Left lung (tissue), 4 donors: ENCODE measurements at regions not wholly inside any gene's neighbourhood (a gene's known extent, or its start where the extent isn't known, plus 50 kb on each side); places are given as distances from the start of the nearest gene placed in this dataset.
A peak's percentile ranks its signal among the peaks of the same experiment; 100 is the strongest.

Experiments used
- ATAC-seq: fragments of 200-7000 bp; cut with Tn5 transposase; one replicate; pipeline ENCODE4 v1.9.1; 2020; ENCODE audit warnings: moderate library complexity
- DNase-seq, 4 donors: peaks; one replicate each; pipeline ENCODE4 v3.0.0-alpha.2; 2013 to 2020
- H3K27ac ChIP-seq, 2 donors: fragments of 200-600 bp; sonication (generic) in 1 of 2; one replicate each; pipeline versions ENCODE4 v1.5.0 to v1.8.0; 2020 to 2021
- H3K27me3 ChIP-seq, 2 donors: fragments of 200-600 bp; sonication (generic) in 1 of 2; one replicate each; pipeline versions ENCODE4 v1.5.0 to v1.8.0; 2020 to 2021
- H3K36me3 ChIP-seq, 2 donors: fragments of 200-600 bp; sonication (generic) in 1 of 2; one replicate each; pipeline versions ENCODE4 v1.5.0 to v1.8.0; 2020 to 2021
- H3K4me1 ChIP-seq, 2 donors: fragments of 200-600 bp; one replicate each; pipeline ENCODE4 v1.8.0; 2021
- H3K4me3 ChIP-seq, 2 donors: fragments of 200-600 bp; sonication (generic) in 1 of 2; one replicate each; pipeline versions ENCODE4 v1.5.0 to v1.8.0; 2020 to 2021; ENCODE audit warnings: mild to moderate bottlenecking in 1 of 2
- H3K9me3 ChIP-seq, 2 donors: fragments of 200-600 bp; sonication (generic) in 1 of 2; one replicate each; pipeline versions ENCODE4 v1.5.0 to v1.8.0; 2020 to 2021
- CTCF ChIP-seq, 2 donors: fragments of 200-600 bp; sonication (generic) in 1 of 2; IDR thresholded peaks; one replicate each; pipeline versions ENCODE4 v1.5.0 to v1.8.0; 2021; ENCODE audit warnings: antibody characterized with exemption in 2 of 2
- intact Hi-C, 2 donors: fragments of 100-400 bp; cut with DNase I; formaldehyde crosslinking; loops; one replicate each; pipeline versions ENCODE4 v1.11.2 to v1.14.2; 2022
- donor health status: DM: no; HTN: yes; CAD: no.
- donor health status: DM: no; HTN: no; CAD: no.

- ATAC-seq = no peak
Measured at GRCh38 chr5:173412566-173412965, 84.4 kb upstream of the STC2 start.

GRCh38 chr5:173411791-173412555 is 83.8 kb upstream of the STC2 start:
- Histone ChIP-seq H3K4me3 (no peak overlapping the region), H3K9me3 (no peaks in the 10 kb centered on the region), H3K27me3 (peaks cover 0 to 4% of the 10 kb centered on the region in 2 donors), H3K27ac (no peak overlapping the region), H3K4me1 (no peaks in the 10 kb centered on the region), H3K36me3 (no peaks in the 10 kb centered on the region)
- DNase-seq (no peak), ATAC-seq (no peak)
- intact Hi-C loops = no loop called here
- no peak for TF ChIP-seq CTCF (IDR thresholded peaks at IDR 0.05)

More at GRCh38 chr5:173412566-173412965, 84.4 kb upstream of the STC2 start:
- no peaks in the 10 kb centered on the region for H3K4me1 ChIP-seq
- no peak overlapping the region for H3K27ac ChIP-seq
- TF ChIP-seq CTCF (IDR thresholded peaks at IDR 0.05) = no peak
- H3K4me3 ChIP-seq = no peak overlapping the region
- H3K27me3 ChIP-seq = peaks cover 0 to 4% of the 10 kb centered on the region in 2 donors
- DNase-seq = no peak
- H3K36me3 ChIP-seq = no peaks in the 10 kb centered on the region
- intact Hi-C loops = no loop called here
- H3K9me3 ChIP-seq = no peaks in the 10 kb centered on the region

- intact Hi-C loops = no loop called here
- no peak overlapping the region for H3K4me3 ChIP-seq
- DNase-seq (no peak), ATAC-seq (no peak)
- H3K9me3 ChIP-seq = no peaks in the 10 kb centered on the region
- no peaks in the 10 kb centered on the region for H3K4me1 ChIP-seq
- no peak overlapping the region for H3K27ac ChIP-seq
- peaks cover 0 to 4% of the 10 kb centered on the region in 2 donors for H3K27me3 ChIP-seq
- H3K36me3 ChIP-seq = no peaks in the 10 kb centered on the region
- TF ChIP-seq CTCF (IDR thresholded peaks at IDR 0.05) = no peak
Measured at GRCh38 chr5:173410459-173411233, 82.4 kb upstream of the STC2 start.

GRCh38 chr5:173408946-173409345 is 80.7 kb upstream of the STC2 start:
- H3K27ac ChIP-seq = no peak overlapping the region
- peaks cover 0 to 4% of the 10 kb centered on the region in 2 donors for H3K27me3 ChIP-seq
- no peaks in the 10 kb centered on the region for H3K9me3 ChIP-seq
- no peaks in the 10 kb centered on the region for H3K36me3 ChIP-seq
- H3K4me1 ChIP-seq = no peaks in the 10 kb centered on the region
- DNase-seq = no peak
- TF ChIP-seq CTCF (IDR thresholded peaks at IDR 0.05) = no peak
- intact Hi-C loops = no loop called here
- no peak overlapping the region for H3K4me3 ChIP-seq
- no peak for ATAC-seq

GRCh38 chr5:173399851-173400250 is 71.6 kb upstream of the STC2 start:
- TF ChIP-seq CTCF (IDR thresholded peaks at IDR 0.05) = no peak
- ATAC-seq (no peak), DNase-seq (peak in 2 of 4 donors; percentile 17 to 45)
- Histone ChIP-seq H3K9me3 (no peaks in the 10 kb centered on the region), H3K36me3 (no peaks in the 10 kb centered on the region), H3K4me1 (no peaks in the 10 kb centered on the region), H3K27ac (no peak overlapping the region), H3K27me3 (no peaks in the 10 kb centered on the region), H3K4me3 (no peak overlapping the region)
- intact Hi-C loops = no loop called here
